NCI-H2081 treated with DMSO at 0.1 percent for 48 hours (cell line): ENCODE measurements at regions not wholly inside any gene's neighbourhood (a gene's known extent, or its start where the extent isn't known, plus 50 kb on each side); places are given as distances from the start of the nearest gene placed in this dataset.

Experiments used
- DNase-seq: peaks from one replicate; lab custom pipeline; 2025; lab: John Stamatoyannopoulos, UW

DNA sequence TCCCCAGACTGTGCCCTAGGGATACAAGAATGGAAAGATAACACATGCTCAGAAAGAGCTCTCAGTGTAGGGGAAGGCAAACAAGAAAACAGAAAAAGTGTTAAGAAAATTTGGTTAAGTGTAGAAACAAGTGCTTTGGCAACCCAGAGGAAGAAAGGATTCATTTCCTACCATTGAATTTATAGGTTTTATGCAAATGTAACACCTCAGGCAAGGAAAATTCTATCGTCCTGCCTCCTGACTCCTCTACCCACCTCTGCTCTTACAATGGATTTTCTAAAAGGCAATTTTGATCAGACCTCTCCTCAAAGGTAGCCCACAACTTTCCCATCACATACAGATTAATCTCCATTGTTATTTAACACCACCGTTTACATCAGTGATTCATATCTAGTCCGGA lies 298.7 kb downstream of the RFC3 start:
- DNase-seq = no peak

GRCh38 chr13:34124666-34125306 lies 306.8 kb downstream of the RFC3 start:
- DNase-seq = peak; percentile 97

- no peak for DNase-seq
Observed at GRCh38 chr13:34127523-34127922, 309.6 kb downstream of the RFC3 start.

- DNase-seq = no peak
Observed at GRCh38 chr13:34128661-34129060, 310.7 kb downstream of the RFC3 start.

DNA sequence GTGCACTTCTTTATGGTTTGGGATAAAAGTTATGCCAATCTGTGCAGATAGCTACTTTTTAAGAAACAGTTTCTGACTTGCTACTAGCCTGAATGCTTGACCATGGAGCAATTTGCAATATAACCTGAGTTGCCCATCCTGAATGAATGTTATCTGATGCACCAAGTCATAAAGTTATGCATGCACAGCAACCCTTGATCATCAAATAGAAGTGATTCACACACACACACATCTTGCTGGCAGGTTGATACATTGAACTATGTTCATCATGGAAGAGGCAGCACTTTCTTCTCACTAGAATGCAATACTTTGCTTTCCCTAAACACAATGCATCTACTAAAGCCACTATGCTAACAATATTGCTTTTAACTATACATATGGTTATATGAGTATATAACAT lies 311.5 kb downstream of the RFC3 start:
- no peak for DNase-seq

DNA sequence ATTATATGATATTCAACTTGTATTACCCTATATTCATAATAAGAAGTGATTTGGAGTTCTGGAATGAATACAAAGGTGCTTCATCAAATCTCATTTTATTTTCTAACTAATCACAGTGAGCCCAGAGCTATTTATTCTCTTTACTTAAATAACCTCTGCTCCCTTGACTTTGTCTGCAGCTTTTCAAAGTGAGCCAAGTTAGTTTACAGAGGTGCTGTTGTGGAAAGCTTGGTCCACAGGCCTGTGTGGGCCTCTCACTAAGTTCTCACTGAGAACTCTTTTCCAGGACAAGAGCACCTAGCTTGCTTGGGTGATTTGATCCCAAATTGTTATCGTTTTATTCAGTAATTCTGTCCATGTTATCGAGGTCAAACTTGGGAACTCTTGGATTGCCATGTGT lies 319.3 kb downstream of the RFC3 start:
- DNase-seq = no peak

- peak; percentile 19 for DNase-seq
Observed at GRCh38 chr13:34139660-34140227, 321.8 kb downstream of the RFC3 start.

DNA sequence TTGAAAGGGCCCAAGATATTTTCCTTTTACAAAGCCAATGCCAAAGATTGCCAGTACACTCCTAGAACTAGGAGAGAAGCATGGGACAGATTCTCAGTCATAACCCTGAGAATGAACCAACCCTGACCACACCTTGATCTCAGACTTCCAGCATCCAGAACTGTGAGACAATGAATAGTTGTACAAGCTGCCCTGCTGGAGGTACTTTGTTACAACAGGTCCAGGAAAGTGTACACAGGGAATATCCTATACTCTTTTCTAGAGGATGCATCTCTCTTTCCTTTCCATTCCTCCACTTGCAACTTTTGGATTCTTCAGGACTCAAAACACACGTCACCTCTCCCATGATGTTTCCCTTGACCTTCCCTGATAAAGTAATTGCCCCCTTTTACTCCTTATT lies 325.7 kb downstream of the RFC3 start:
- DNase-seq = no peak

- DNase-seq = no peak
Observed at GRCh38 chr13:34144142-34144541, 326.2 kb downstream of the RFC3 start.

DNA sequence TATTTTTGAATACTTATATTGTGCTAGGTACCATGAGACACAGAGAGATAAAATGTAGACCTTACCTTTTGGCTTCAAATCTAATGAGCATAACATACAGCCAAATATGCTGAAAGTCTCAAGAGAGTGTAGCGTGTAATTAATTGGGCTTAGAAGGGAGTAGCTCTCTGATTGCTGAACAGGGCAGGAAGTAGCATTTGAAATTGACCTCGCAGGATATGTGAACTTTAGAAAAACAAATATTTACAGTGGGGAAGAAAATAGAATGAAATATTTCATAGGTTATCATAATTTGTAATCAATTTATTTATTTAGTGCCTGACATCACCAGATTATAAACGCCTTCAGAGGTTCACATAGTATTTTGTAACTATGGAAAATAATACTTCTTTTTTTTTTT lies 327.1 kb downstream of the RFC3 start:
- DNase-seq = no peak

DNA sequence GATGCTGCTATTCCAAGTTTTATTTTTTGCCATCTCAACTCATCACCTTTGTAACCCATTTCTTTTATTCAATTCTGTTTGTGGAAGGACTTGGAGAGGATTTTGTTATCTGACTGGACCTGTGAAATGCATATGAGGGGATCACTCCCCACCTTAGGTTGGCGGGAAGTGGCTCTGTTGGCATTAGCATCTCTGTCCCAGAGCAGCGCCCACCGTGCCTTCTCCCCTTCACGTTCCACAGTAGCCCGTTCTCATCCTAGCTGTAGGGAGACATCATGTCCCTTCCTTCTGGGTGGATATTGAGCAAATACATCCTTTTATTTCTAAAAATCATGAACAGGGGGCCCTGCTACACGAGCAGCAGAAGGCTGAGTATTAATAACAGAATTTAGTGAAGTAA lies 330.4 kb downstream of the RFC3 start:
- DNase-seq = no peak

DNA sequence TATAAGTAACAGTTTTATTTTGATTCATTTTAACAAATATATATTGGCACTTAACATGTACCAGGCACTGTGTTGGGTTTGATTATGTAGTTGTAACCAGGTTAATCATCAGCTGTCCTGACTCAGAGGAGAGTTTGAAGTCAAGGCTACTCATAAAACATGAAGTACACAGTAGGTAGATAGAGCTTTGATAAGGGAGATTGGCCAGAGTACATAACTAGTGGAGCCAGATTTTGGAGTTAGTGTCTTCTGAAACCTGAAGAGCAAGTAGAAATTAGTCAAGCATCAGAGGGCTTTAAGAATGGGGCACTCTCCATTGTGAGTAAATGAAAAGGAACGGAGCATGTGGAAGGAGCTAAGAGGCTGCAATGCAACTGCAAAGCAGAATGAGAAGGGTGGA lies 333.9 kb downstream of the RFC3 start:
- DNase-seq = no peak

DNA sequence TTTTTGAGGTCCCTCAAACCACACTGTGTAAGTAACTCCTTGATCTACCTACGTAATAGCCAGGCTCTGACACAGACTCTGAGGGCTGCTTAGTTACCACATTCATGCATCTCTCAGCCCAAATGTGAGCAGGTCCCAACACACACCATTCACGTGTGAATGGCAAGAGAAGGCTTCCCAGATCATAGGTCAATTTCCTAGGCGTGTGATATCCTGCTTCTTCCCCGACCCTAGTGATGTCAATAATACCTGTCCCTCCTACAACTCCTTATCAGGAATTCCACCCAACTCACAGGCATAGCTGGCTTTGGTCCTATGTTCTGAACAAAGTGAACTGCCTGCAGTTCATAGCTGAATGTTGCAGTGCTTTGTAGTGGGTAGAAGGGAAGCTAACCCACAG lies 334.5 kb downstream of the RFC3 start:
- DNase-seq = no peak

DNA sequence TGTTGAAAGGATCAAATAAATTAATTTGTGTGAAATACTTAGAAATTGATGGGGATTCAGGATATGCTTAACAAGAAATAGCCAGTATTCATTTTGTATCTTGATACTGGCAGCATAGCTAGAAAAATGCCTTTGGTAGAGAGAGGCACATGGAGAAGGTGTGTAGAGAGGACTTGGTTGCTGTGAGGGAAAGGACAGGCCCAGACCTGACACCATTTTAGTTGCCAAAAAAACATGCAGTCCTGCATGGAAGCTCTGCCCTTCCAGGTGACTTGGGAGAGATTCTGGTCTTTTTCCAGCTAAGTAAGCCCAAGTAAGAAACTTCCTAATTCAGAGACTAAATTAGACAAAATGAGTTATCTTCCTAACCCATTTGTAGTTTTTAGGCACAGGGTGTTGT lies 335.0 kb downstream of the RFC3 start:
- no peak for DNase-seq

DNA sequence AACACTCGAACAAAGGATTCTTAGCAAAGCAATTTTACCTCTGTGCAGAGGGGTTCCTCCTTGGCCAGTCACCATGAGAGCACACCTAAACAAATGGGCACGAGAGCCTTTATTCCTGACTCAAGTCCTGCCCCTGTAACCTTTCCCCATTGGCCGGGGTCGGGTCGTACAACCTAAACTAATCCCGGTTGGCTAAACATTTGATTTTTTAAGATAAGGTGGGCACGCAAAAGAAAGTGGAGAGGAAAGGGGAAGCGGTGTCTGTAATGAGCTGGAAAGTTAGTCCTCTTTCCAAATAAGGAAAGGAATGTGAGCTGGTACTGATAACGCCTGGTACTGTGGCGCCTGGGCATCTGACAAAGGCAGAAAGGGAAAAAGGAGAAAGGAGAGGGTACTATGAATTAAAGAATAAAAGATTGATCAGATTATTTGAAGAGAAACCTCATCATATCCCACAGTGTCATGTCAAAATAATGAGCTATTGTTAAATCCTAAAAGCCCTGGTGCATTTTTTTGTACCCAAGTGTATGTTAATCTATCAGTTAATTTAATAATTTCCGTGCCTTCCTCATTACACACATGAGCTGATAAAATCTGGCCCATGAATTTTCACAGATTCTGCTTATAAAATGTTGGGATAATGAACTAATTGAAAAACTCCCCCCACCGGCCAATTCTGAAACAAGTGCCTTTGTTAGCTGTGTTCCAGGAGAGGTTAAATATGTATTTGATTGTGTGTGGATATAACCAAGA lies 335.7 kb downstream of the RFC3 start:
- no peak for DNase-seq

DNA sequence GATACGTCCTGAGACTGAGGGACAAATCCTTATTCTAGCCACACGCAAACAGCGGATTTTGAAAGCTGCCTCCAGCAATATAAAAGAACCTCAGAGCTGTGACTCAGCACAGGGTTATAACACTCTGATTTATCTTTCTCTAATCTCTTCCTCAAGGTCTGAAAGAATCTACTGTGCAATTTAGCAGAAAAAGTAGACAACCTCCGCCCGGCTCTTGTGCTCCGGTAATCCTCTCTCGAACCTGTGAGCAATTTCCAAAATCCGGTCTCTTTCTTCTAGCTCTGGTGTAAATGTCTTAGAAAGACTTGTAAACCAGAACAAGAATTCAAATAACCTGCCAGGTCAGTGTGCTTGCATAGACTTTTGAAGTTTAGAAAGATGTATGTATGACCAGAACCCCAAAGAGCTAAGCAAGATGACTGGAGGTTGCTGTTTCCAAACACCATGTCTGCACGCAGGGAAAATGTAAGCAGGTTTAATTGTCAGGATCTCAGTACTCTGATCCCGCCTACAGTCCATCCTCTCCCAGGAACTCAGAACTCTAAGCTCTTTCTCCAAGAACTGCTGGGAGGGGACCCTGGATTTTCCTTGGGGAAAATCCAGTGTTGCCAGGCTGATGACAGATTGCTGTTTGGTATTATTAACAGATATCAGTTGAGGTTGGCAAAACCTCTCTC lies 338.1 kb downstream of the RFC3 start:
- no peak for DNase-seq

DNA sequence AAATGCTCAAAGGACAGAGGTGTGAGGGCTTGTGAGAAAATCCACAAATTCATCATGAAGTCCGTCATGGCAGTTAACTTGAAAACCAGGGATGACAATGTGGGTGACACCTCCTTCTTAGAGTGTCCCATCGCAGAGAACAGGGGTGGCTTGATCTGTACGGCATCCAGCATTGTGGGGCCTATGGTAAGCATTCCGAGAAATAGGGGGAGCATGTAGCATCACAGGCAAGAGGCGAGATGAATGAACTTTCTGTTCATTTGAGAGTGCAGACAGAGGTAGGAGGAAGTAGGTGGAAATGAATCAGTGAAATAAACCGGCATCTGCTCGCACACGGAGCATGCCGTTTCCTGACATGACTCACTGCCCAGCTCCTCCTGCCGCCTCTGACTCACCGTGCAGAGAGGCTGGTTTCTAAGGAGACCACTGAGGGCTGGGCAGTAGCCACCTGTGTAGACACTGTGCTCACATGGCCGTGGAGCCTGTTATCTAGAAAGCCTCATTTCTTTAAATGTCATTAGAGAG lies 339.0 kb downstream of the RFC3 start:
- DNase-seq = peak; percentile 60

- DNase-seq = no peak
Observed at GRCh38 chr13:34159946-34160345, 342.0 kb downstream of the RFC3 start.

DNA sequence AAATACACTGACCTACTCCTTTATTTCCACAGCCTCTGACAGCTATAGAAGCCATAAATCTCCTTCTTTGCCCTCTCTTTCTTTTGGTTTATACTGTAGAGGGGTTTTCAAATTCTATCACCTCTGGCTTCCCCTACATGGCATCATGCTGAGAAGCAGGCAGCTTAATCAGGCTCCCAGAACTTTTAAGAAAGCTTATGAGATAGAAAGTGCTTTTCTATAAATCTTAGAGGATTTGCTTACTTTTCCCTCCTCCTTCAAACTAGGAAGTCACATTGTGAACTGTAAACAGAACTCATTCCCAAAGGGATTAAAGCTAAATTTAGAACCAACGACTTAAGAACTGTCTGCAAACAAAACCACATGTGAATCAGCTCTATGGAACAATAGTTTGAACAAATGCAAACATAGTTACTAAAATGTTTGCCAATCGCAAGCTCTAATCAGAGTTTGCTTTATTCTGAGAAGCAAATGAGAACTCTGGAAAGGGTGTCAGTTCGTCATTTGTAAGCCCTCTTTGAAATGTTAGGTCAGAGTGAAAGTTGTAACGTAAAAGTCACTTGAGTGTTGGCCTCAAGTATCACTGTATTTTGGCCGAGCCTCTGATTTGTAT lies 344.1 kb downstream of the RFC3 start:
- peak; percentile 53 for DNase-seq

GRCh38 chr13:34162544-34162933 lies 344.6 kb downstream of the RFC3 start:
- DNase-seq = no peak

DNA sequence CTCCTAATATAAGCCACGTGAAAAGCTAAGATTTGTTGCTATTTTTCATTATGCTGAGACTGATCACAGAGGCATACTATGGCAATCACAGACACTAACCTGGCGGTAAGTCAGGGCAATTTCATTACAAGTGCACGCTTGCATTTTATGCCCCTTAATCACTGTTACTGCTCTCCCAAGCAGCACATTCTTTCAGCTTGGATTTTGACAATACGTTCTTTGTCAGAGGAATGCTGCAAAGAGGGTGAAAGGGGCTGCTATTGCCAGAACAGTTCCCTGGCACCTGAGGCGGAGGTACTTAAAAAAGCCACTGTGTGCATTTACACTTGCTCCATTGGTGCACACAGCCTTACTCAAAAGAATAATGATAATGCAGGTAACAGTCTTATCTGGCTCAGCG lies 346.6 kb downstream of the RFC3 start:
- DNase-seq = no peak

- no peak for DNase-seq
Observed at GRCh38 chr13:34165158-34165557, 347.2 kb downstream of the RFC3 start.
